Ovary (tissue), 3 donors: ENCODE measurements at regions not wholly inside any gene's neighbourhood (a gene's known extent, or its start where the extent isn't known, plus 50 kb on each side); places are given as distances from the start of the nearest gene placed in this dataset.

Experiments used
- CTCF ChIP-seq, 3 donors: fragments of 450-650 bp in 2 of 3; fragments of 200-600 bp in 1 of 3; IDR thresholded peaks; one replicate each; pipeline versions ENCODE4 v1.5.1 to v1.8.0; 2016 to 2022; ENCODE audit warnings: antibody characterized with exemption in 3 of 3, mild to moderate bottlenecking in 1 of 3
- EP300 ChIP-seq: sonication (generic); formaldehyde crosslinking; IDR thresholded peaks from one replicate; pipeline ENCODE4 v1.6.1; 2017; ENCODE audit warnings: antibody characterized with exemption
- POLR2A ChIP-seq: fragments of 450-650 bp; IDR thresholded peaks from one replicate; pipeline ENCODE4 v1.6.1; 2017; ENCODE audit warnings: antibody characterized with exemption, mild to moderate bottlenecking, moderate library complexity
- donor health status: DM: no; HTN: no; CAD: no.

GRCh38 chrX:94265323-94265722 lies 591.3 kb downstream of the FAM133A start:
- TF ChIP-seq CTCF (IDR thresholded peaks at IDR 0.05) = no peak
- TF ChIP-seq POLR2A = no peak
- no peak for TF ChIP-seq EP300
